Stimulated activated CD4-positive, alpha-beta T cell treated with anti-CD3 and anti-CD28 coated beads, Interleukin-1b, Interleukin-23, amount 100 ng/mL, for 48 hours (primary cell): ENCODE measurements at regions not wholly inside any gene's neighbourhood (a gene's known extent, or its start where the extent isn't known, plus 50 kb on each side); places are given as distances from the start of the nearest gene placed in this dataset.

Experiments
- DNase-seq: peaks from one replicate; pipeline ENCODE4 v3.0.0-alpha.2; 2020

GRCh38 chrY:7968293-7968692 lies 1056.7 kb upstream of the AMELY start:
- DNase-seq: no peak

GRCh38 chrY:7966916-7967315 lies 1055.4 kb upstream of the AMELY start:
- DNase-seq: no peak

GRCh38 chrY:7963393-7963792 lies 1051.8 kb upstream of the AMELY start:
- no peak for DNase-seq

- DNase-seq: no peak
These were observed 1050.8 kb upstream of the AMELY start for GRCh38 chrY:7962350-7962749.

GRCh38 chrY:7961811-7962210 lies 1050.3 kb upstream of the AMELY start:
- no peak for DNase-seq

- DNase-seq: no peak
These were observed 1046.2 kb upstream of the AMELY start for GRCh38 chrY:7957773-7958172.

GRCh38 chrY:7951187-7951852 lies 1039.8 kb upstream of the AMELY start:
- no peak for DNase-seq

- DNase-seq: no peak
These were observed 1032.6 kb upstream of the AMELY start for GRCh38 chrY:7944135-7944534.

GRCh38 chrY:7942711-7943110 lies 1031.2 kb upstream of the AMELY start:
- no peak for DNase-seq

GRCh38 chrY:7941856-7942255 lies 1030.3 kb upstream of the AMELY start:
- DNase-seq: no peak

- no peak for DNase-seq
These were observed 1027.6 kb upstream of the AMELY start for GRCh38 chrY:7938982-7939718.

GRCh38 chrY:7936831-7937230 lies 1025.3 kb upstream of the AMELY start:
- no peak for DNase-seq

- no peak for DNase-seq
These were observed 1024.5 kb upstream of the AMELY start for GRCh38 chrY:7936046-7936445.

GRCh38 chrY:7935606-7936005 lies 1024.1 kb upstream of the AMELY start:
- no peak for DNase-seq

- DNase-seq: no peak
These were observed 1020.9 kb upstream of the AMELY start for GRCh38 chrY:7932424-7932823.

GRCh38 chrY:7929866-7930265 lies 1018.3 kb upstream of the AMELY start:
- DNase-seq: no peak

- no peak for DNase-seq
These were observed 1012.5 kb upstream of the AMELY start for GRCh38 chrY:7924059-7924458.

GRCh38 chrY:7923476-7924017 lies 1012.0 kb upstream of the AMELY start:
- DNase-seq: peak; percentile 23

GRCh38 chrY:7920382-7920781 lies 1008.8 kb upstream of the AMELY start:
- DNase-seq: no peak

- no peak for DNase-seq
These were observed 977.0 kb upstream of the AMELY start for GRCh38 chrY:7888506-7888905.

- DNase-seq: no peak
These were observed 970.1 kb upstream of the AMELY start for GRCh38 chrY:7881696-7882095.

- DNase-seq: no peak
These were observed 967.7 kb upstream of the AMELY start for GRCh38 chrY:7879245-7879644.

- no peak for DNase-seq
These were observed 967.2 kb upstream of the AMELY start for GRCh38 chrY:7878719-7879118.

- DNase-seq: no peak
These were observed 965.9 kb upstream of the AMELY start for GRCh38 chrY:7877458-7877857.

- no peak for DNase-seq
These were observed 962.5 kb upstream of the AMELY start for GRCh38 chrY:7874080-7874479.
